ENCODE measurements at regions not wholly inside any gene's neighbourhood (a gene's known extent, or its start where the extent isn't known, plus 50 kb on each side); places are given as distances from the start of the nearest gene placed in this dataset.

DNA sequence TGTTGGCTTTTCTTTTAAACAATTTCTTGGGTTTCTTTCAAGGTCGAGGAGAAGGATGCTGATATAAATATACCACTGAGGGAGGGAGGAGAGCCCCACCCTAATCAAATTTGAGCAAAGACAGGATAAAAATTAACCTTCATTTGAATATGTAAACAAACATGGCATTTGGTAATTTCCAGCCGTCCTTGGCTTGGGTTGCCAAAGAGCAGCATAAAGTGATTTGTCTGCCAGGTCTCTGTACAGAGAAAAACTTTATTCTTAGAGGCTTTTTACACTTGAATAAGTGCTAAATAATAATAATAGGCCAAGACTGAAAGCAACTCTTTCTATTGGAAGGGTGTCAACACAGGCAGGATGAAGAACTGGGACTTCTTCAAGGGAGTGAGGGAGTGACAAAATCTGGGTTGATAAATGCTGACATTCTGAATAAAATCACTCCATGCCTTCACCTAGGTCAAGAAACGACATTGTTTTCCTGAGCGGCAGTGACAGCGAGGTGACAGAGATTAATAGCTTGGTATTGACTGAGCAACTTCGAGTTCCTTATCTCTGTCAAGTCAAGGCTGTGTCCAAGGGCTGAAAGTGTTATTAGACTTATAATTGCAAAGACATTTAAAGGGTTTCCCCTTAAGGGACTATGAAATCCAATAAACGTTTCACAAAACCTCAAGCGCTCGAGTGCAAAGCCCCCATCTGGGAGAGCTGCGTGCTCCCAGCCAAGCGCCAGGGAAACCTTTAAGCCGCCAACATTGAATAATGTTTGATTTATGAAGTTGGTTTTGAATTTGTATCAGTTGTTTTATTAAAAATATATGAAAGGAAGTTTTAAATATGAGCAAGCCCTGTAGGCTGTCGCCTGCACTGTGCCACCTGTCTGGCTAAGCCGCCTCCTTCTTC, 269.5 kb upstream of the N4BP1 start:
- no peak for DNase-seq
- Mint-ChIP-seq H3K27me3 (peaks cover 4% of the 10 kb centered on the region), H3K36me3 (no peaks in the 10 kb centered on the region), H3K4me3 (no peak overlapping the region), H3K27ac (no peak overlapping the region), H3K4me1 (no peaks in the 10 kb centered on the region), H3K9me3 (no peaks in the 10 kb centered on the region)

- H3K27me3 Mint-ChIP-seq = no peaks in the 10 kb centered on the region
- H3K36me3 Mint-ChIP-seq = no peaks in the 10 kb centered on the region
- no peak overlapping the region for H3K27ac Mint-ChIP-seq
- DNase-seq = no peak
- H3K4me1 Mint-ChIP-seq = no peaks in the 10 kb centered on the region
- H3K4me3 Mint-ChIP-seq = no peak overlapping the region
- no peaks in the 10 kb centered on the region for H3K9me3 Mint-ChIP-seq
Measured at GRCh38 chr16:48877946-48878345, 268.0 kb upstream of the N4BP1 start.

DNA sequence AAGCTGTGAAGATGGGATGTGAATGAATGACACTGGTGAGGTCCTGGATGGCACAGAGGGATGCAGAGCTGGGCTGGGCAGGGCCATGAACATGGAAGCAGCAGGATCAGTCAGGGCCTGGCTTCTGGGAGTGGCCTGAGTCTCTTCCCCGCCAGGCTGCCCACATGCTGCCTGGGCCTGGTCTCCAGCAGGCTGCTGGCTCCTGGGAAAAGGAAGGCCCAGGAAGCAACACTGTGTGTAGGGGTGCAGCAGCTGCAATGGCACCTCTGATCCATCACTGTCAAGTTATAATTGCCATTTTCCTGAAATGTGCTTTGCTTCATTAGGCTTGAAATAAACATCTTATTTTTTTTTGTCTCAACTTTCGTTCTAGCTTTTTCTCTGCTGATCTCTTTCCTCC, 260.2 kb upstream of the N4BP1 start:
- Mint-ChIP-seq H3K9me3 (no peaks in the 10 kb centered on the region), H3K27ac (no peak overlapping the region), H3K4me1 (no peaks in the 10 kb centered on the region), H3K4me3 (no peak overlapping the region), H3K36me3 (no peaks in the 10 kb centered on the region), H3K27me3 (no peaks in the 10 kb centered on the region)
- no peak for DNase-seq

GRCh38 chr16:48865520-48865919, 255.5 kb upstream of the N4BP1 start:
- no peak overlapping the region for H3K4me3 Mint-ChIP-seq
- no peaks in the 10 kb centered on the region for H3K36me3 Mint-ChIP-seq
- no peaks in the 10 kb centered on the region for H3K27me3 Mint-ChIP-seq
- no peak for DNase-seq
- H3K27ac Mint-ChIP-seq = no peak overlapping the region
- peaks cover 15% of the 10 kb centered on the region for H3K9me3 Mint-ChIP-seq
- H3K4me1 Mint-ChIP-seq = no peaks in the 10 kb centered on the region

- H3K27ac Mint-ChIP-seq = no peak overlapping the region
- peaks cover 15% of the 10 kb centered on the region for H3K9me3 Mint-ChIP-seq
- no peak overlapping the region for H3K4me3 Mint-ChIP-seq
- no peaks in the 10 kb centered on the region for H3K4me1 Mint-ChIP-seq
- H3K27me3 Mint-ChIP-seq = no peaks in the 10 kb centered on the region
- DNase-seq = no peak
- no peaks in the 10 kb centered on the region for H3K36me3 Mint-ChIP-seq
Measured at GRCh38 chr16:48864055-48864454, 254.1 kb upstream of the N4BP1 start.

GRCh38 chr16:48862087-48862532, 252.1 kb upstream of the N4BP1 start:
- Mint-ChIP-seq H3K4me1 (no peaks in the 10 kb centered on the region), H3K36me3 (no peaks in the 10 kb centered on the region), H3K9me3 (peaks cover 15% of the 10 kb centered on the region), H3K27ac (no peak overlapping the region), H3K4me3 (no peak overlapping the region), H3K27me3 (peaks cover 1% of the 10 kb centered on the region)
- no peak for DNase-seq

DNA sequence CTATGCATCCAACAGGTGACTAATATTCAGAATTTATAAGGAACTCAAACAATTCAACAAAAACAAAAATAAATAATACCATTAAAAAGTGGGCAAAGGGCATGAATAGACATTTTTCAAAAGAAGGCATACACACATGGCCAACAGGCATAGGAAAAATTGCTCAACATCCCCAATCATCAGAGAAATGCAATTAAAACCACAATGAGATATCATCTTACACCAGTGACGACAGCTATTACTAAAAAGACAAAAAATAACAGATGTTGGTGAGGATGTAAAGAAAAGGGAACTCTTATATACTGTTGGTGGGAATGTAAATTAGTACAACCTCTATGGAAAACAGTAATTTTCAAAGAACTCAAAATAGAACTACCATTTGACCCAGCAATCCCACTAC, 250.4 kb upstream of the N4BP1 start:
- H3K36me3 Mint-ChIP-seq = no peaks in the 10 kb centered on the region
- peaks cover 15% of the 10 kb centered on the region for H3K9me3 Mint-ChIP-seq
- no peak for DNase-seq
- H3K27ac Mint-ChIP-seq = no peak overlapping the region
- peaks cover 3% of the 10 kb centered on the region for H3K27me3 Mint-ChIP-seq
- H3K4me1 Mint-ChIP-seq = no peaks in the 10 kb centered on the region
- H3K4me3 Mint-ChIP-seq = no peak overlapping the region

GRCh38 chr16:48852951-48853350, 243.0 kb upstream of the N4BP1 start:
- DNase-seq = no peak
- Mint-ChIP-seq H3K36me3 (no peaks in the 10 kb centered on the region), H3K4me3 (no peak overlapping the region), H3K4me1 (no peaks in the 10 kb centered on the region), H3K27me3 (peaks cover 3% of the 10 kb centered on the region), H3K9me3 (no peaks in the 10 kb centered on the region), H3K27ac (no peak overlapping the region)

- H3K4me1 Mint-ChIP-seq = no peaks in the 10 kb centered on the region
- DNase-seq = no peak
- peaks cover 3% of the 10 kb centered on the region for H3K27me3 Mint-ChIP-seq
- no peaks in the 10 kb centered on the region for H3K36me3 Mint-ChIP-seq
- H3K27ac Mint-ChIP-seq = no peak overlapping the region
- H3K4me3 Mint-ChIP-seq = no peak overlapping the region
- H3K9me3 Mint-ChIP-seq = no peaks in the 10 kb centered on the region
Measured at GRCh38 chr16:48852458-48852857, 242.5 kb upstream of the N4BP1 start.

DNA sequence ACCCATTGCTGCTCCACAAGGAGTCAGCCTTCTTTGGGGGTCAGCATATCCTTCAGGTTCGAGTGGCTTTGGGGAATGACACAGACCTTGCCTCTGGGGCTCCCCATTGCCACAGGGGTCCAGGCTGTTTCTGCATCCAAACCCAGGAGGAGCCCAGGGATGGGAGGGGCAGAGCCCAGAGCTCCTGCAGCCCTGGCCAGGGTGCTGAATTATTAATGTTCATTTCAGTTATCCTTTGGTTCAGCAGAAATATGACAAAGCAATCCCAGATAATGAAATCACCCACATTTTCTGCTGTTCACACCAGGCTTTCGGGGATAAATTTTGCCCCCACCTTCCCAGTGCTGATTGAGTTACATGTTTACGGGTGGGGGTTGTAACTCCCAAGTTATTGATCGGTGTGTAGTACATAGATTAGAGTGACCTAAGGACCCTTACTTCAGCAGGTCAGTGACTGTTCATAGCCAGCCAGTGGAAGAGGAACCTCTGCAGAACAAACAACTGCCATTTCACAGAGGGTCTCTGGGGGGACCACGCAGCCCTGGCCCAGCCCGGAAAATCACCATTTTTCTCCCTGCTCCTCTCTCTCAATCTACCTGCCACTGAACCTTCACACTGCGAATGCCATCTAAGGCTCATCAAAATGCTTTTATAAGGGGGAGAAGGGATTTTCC, 240.3 kb upstream of the N4BP1 start:
- no peaks in the 10 kb centered on the region for H3K27me3 Mint-ChIP-seq
- H3K27ac Mint-ChIP-seq = no peak overlapping the region
- H3K4me3 Mint-ChIP-seq = no peak overlapping the region
- no peaks in the 10 kb centered on the region for H3K9me3 Mint-ChIP-seq
- no peaks in the 10 kb centered on the region for H3K4me1 Mint-ChIP-seq
- no peaks in the 10 kb centered on the region for H3K36me3 Mint-ChIP-seq
- DNase-seq = no peak

GRCh38 chr16:48846277-48846676, 236.3 kb upstream of the N4BP1 start:
- Mint-ChIP-seq H3K36me3 (no peaks in the 10 kb centered on the region), H3K27ac (no peak overlapping the region), H3K4me1 (no peaks in the 10 kb centered on the region), H3K4me3 (no peak overlapping the region), H3K9me3 (no peaks in the 10 kb centered on the region), H3K27me3 (no peaks in the 10 kb centered on the region)
- DNase-seq = no peak

GRCh38 chr16:48845261-48845660, 235.3 kb upstream of the N4BP1 start:
- H3K4me3 Mint-ChIP-seq = no peak overlapping the region
- no peaks in the 10 kb centered on the region for H3K4me1 Mint-ChIP-seq
- no peaks in the 10 kb centered on the region for H3K27me3 Mint-ChIP-seq
- no peak overlapping the region for H3K27ac Mint-ChIP-seq
- DNase-seq = no peak
- no peaks in the 10 kb centered on the region for H3K36me3 Mint-ChIP-seq
- no peaks in the 10 kb centered on the region for H3K9me3 Mint-ChIP-seq

DNA sequence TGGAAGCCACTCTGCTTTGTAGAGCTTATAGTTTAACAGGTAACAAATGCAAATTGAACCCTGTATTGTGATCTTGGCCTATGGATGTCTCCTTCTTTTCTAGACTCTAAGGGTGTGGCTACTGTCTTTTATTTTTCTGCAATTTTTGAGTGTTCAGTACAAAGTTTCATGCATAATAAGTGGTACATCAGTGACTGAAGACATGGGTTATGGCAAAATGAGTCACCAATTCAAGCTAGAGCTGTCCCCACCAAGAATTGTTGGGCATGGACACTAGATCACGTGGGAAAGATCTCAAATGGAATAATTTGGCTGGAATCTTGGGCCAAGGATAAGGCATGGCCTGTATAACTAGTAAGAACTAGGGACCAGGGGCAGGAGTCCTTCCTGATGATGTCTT, 228.4 kb upstream of the N4BP1 start:
- Mint-ChIP-seq H3K9me3 (no peaks in the 10 kb centered on the region), H3K4me1 (no peaks in the 10 kb centered on the region), H3K4me3 (no peak overlapping the region), H3K27ac (no peak overlapping the region), H3K27me3 (no peaks in the 10 kb centered on the region), H3K36me3 (no peaks in the 10 kb centered on the region)
- DNase-seq = no peak

DNA sequence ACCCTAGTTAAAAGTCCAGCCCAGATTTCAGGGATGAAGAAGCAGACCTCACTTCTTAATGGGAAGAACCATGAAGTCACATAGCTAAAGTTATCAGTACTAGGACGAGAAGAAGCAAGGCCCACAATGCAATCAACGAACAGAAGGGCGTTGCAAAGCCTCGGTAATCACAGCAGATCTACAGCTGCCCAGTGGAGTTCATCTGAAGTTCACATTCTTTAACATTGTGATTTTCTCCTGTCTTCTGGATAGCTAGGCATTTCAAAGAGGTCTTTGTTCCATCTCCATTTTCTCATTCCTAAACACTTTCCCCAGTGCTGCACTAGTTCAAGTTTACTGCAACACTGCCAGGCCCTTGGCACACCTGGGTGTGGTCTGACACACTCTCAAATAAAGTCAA, 226.7 kb upstream of the N4BP1 start:
- Mint-ChIP-seq H3K4me3 (no peak overlapping the region), H3K4me1 (no peaks in the 10 kb centered on the region), H3K36me3 (no peaks in the 10 kb centered on the region), H3K27me3 (no peaks in the 10 kb centered on the region), H3K9me3 (no peaks in the 10 kb centered on the region), H3K27ac (no peak overlapping the region)
- no peak for DNase-seq

GRCh38 chr16:48836067-48836466, 226.1 kb upstream of the N4BP1 start:
- no peaks in the 10 kb centered on the region for H3K9me3 Mint-ChIP-seq
- no peak for DNase-seq

GRCh38 chr16:48834576-48834975, 224.6 kb upstream of the N4BP1 start:
- H3K4me1 Mint-ChIP-seq = no peaks in the 10 kb centered on the region
- DNase-seq = no peak
- no peaks in the 10 kb centered on the region for H3K27me3 Mint-ChIP-seq
- H3K4me3 Mint-ChIP-seq = no peak overlapping the region
- H3K36me3 Mint-ChIP-seq = no peaks in the 10 kb centered on the region
- no peaks in the 10 kb centered on the region for H3K9me3 Mint-ChIP-seq
- H3K27ac Mint-ChIP-seq = no peak overlapping the region

More at GRCh38 chr16:48836067-48836466, 226.1 kb upstream of the N4BP1 start:
- no peaks in the 10 kb centered on the region for H3K27me3 Mint-ChIP-seq
- H3K4me3 Mint-ChIP-seq = no peak overlapping the region
- no peaks in the 10 kb centered on the region for H3K36me3 Mint-ChIP-seq
- H3K27ac Mint-ChIP-seq = no peak overlapping the region
- no peaks in the 10 kb centered on the region for H3K4me1 Mint-ChIP-seq

All from activated naive CD8-positive, alpha-beta T cell treated with anti-CD3 and anti-CD28 coated beads for 36 hours (primary cell).